ENCODE measurements at regions not wholly inside any gene's neighbourhood (a gene's known extent, or its start where the extent isn't known, plus 50 kb on each side); places are given as distances from the start of the nearest gene placed in this dataset.

GRCh38 chr11:27968461-27968860 is 139.5 kb downstream of the KIF18A start:
- DNase-seq (ENCODE audit: low read depth in 2 of 2), result peak in 1 of 2 donors; percentile 2

DNA sequence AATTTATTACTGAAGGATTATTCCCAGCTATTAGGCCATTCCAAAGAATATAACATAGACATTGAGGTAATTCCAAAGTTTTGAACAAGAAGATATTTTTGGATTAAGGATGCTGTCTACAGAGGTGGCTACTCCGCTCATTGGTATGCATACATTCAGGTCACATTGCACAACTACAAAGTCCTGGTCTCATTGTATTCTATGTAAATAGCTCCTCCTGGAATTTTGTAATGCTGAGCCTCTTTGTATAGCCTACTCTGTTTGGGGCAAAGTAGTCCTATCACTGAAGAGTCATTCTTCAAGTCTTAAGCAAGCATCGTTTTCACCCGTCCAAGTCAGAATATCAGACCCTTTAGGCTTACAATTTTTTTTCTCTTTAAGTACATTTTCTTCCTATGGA is 142.4 kb downstream of the KIF18A start:
- DNase-seq (ENCODE audit: low read depth in 2 of 2), result no peak

GRCh38 chr11:27963370-27963769 is 144.6 kb downstream of the KIF18A start:
- DNase-seq (ENCODE audit: low read depth in 2 of 2), result no peak

- DNase-seq (ENCODE audit: low read depth in 2 of 2), result no peak
These were observed 157.8 kb downstream of the KIF18A start for GRCh38 chr11:27949951-27950738.

- DNase-seq (ENCODE audit: low read depth in 2 of 2), result no peak
These were observed 162.6 kb downstream of the KIF18A start for GRCh38 chr11:27945348-27945747.

GRCh38 chr11:27938011-27938410 is 169.9 kb downstream of the KIF18A start:
- DNase-seq (ENCODE audit: low read depth in 2 of 2), result no peak

- peak in 1 of 2 donors; percentile 73 for DNase-seq (ENCODE audit: low read depth in 2 of 2)
These were observed 173.2 kb downstream of the KIF18A start for GRCh38 chr11:27934830-27935145.

GRCh38 chr11:27933992-27934829 is 173.7 kb downstream of the KIF18A start:
- DNase-seq (ENCODE audit: low read depth in 2 of 2), result peak in 1 of 2 donors; percentile 39

DNA sequence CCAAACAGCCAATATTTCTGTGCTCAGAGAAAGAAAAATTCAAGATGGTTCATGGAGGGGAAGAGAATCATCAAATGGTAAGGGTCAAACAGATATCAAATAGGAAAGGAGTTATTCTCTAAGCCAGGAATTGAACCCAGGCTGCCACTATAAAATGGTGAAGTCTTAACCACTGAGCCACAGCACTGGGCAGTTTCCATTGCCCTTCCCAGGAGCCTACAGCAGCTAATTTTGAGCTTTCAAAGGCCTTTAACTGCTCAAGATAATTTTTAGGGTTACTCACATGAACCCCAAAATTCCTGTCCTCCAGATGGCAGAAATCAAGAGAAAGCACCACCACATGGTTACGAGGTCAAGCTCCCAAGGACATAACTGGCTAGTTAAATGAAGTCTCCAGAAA is 176.2 kb downstream of the KIF18A start:
- no peak for DNase-seq (ENCODE audit: low read depth in 2 of 2)

GRCh38 chr11:27930946-27931345 is 177.0 kb downstream of the KIF18A start:
- DNase-seq (ENCODE audit: low read depth in 2 of 2), result no peak

DNA sequence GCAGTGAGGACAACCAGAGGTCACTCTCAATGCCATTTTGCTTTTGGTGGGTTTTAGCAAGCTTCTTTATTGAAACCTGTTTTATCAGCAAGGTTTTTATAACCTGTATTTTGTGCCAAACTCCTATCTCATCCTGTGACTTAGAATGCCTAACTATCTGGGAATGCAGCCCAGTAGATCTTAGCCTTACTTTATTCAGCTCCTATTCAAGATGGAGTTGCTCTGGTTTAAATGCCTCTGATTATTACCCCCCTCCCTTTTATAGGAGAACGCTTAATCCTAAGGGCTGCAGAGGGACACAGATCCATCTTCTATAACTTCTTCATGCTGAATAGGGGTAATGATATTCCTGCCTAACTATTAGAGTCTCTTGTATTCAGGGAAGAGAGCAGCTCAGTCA is 179.1 kb downstream of the KIF18A start:
- DNase-seq (ENCODE audit: low read depth in 2 of 2), result no peak

DNA sequence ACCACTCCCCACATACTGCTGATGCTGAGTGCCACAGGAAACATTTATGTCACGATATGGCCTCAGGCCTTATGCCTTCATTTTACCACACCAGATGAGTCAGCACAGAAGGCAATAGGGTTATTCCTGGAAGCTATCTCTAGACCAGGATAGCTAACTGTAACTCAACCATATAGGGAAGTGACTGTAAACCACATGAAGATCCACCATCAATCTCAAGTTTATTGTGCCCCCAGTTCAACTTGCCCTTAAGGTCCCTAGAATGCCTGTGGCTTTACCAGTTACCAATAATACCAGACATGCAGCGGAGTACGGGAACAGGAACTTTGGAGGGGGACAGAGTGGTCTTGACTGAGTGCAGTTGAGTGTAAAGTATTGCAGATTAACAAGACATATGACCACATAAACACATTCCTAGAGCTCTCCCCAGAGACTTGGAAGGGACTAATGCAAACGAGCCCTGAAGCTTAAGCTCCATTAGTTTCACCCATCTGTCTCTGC is 180.9 kb downstream of the KIF18A start:
- no peak for DNase-seq (ENCODE audit: low read depth in 2 of 2)

- no peak for DNase-seq (ENCODE audit: low read depth in 2 of 2)
These were observed 181.5 kb downstream of the KIF18A start for GRCh38 chr11:27926486-27926885.

- peak in 1 of 2 donors; percentile 14 for DNase-seq (ENCODE audit: low read depth in 2 of 2)
These were observed 186.5 kb downstream of the KIF18A start for GRCh38 chr11:27921472-27921871.

DNA sequence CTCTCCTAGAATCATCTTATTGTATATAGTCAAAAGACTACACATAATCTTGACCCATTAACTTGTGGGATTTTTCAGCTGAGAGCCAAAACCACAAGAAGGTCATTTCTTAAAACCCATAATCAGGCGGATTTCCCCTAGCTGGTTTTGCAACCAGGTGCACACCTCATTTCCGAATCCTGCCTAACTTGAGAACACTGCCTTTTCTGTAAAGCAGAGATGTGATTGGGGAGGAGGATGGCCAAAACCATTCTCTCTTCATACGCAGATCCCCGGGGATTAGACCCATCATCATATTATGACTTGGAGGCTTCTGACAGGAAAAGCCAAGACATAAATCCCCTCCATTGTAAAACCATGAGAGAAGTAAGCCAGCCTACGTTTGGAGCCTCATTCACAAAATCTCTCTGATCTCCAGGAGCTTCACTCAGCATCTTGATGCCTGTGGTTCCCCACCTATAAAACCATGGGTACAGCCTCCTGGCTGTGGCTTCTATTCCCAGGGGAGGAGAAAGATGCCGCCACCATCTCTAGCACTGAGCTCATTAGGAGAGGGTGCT is 191.3 kb downstream of the KIF18A start:
- DNase-seq (ENCODE audit: low read depth in 2 of 2), result no peak

DNA sequence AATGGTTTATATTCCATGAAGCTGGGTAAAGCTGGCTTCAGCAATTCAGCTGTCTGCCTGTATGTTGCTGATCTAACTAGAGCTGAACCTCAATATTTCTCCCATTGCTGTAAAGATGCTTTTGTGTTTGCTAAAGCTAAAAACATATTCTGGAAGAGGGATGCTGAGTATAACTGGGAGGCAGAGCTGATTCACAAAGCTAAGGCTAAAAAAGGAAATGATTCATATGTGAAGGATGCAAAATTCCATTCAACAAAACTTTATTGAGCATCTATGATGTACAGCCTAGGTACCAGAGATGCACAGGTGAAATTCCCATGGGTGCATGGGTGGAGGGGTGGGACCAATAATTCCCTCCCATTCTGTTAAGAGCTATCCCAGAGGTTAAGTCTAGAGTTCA is 193.9 kb downstream of the KIF18A start:
- no peak for DNase-seq (ENCODE audit: low read depth in 2 of 2)

GRCh38 chr11:27913650-27914049 is 194.3 kb downstream of the KIF18A start:
- no peak for DNase-seq (ENCODE audit: low read depth in 2 of 2)

GRCh38 chr11:27912916-27913315 is 195.0 kb downstream of the KIF18A start:
- DNase-seq (ENCODE audit: low read depth in 2 of 2), result no peak

GRCh38 chr11:27910186-27910931 is 197.6 kb downstream of the KIF18A start:
- DNase-seq (ENCODE audit: low read depth in 2 of 2), result no peak

DNA sequence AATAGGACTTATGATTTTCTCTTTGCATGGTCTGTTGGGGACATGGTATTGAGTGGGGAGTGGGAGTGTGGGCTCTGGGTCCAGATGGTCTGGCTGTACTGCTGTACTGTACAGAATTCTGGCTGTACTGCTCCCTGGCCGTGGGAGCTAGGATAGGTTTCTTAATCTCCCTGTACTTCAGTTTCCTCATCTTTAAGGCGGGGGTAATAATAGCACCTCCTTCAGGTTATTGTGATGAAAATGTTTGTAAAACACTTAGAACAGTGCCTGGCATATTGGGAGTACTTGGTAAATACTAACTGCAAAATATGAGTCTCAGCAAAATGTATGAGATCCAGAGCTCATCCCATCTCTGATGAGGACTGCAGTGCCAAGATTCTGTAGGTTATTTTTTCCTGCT is 198.6 kb downstream of the KIF18A start:
- no peak for DNase-seq (ENCODE audit: low read depth in 2 of 2)

DNA sequence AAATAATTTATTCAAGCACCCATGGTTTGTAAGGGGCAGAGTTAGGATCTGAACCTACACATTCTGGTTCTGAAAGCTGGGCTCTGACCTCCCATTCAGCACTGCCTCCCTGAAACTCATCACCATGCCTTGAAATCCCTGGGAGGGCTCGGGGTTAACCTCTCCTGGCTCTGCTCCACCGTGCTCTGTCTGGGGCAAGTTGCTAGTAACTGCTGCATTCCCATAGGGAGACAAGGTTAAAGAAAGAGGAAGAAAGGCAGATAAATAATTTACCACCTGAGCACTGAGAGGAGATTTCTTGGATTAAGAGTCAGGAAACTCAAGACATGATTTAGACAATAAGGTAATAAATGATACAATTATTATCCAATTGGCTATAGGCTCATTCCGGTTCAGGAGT is 199.3 kb downstream of the KIF18A start:
- DNase-seq (ENCODE audit: low read depth in 2 of 2), result no peak

DNA sequence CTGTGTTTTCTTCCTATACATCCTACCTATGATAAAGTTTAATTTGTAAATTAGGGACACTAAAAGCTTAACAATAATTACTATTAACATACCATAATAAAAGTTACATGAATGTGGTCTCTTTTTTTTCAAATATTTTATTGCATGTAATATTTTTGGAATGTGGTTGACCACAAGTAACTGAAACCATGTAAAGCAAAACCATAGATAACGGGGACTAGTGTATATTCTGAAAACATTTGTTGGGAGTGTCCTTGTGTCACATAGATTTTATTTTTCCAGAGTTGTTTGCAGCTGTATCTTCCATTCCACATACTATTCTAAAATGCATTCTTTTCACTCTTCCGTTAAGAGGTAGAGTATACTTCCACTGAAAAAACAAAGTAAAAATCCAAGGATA is 200.4 kb downstream of the KIF18A start:
- DNase-seq (ENCODE audit: low read depth in 2 of 2), result no peak
